H1 (cell line): ENCODE measurements at regions not wholly inside any gene's neighbourhood (a gene's known extent, or its start where the extent isn't known, plus 50 kb on each side); places are given as distances from the start of the nearest gene placed in this dataset.

ENCODE experiments used
- CTCF ChIA-PET: fragments of 300-600 bp; sonication (Branson Sonifier 250); formaldehyde crosslinking; loops from one replicate; lab custom pipeline; 2021; ENCODE audit not compliant: partially characterized antibody; lab: Charles Lee
- POLR2A ChIA-PET: fragments of 300-600 bp; sonication (Branson Sonifier 250); formaldehyde crosslinking; loops from one replicate; lab custom pipeline; 2021; ENCODE audit warnings: inconsistent platforms; ENCODE audit not compliant: partially characterized antibody; lab: Charles Lee
- DNase-seq, 2 experiments: peaks; one replicate each; pipeline versions ENCODE4 v3.0.0 to v3.0.0-alpha.2; 2010 to 2022; ENCODE audit warnings: low spot score in 2 of 2, low read depth in 1 of 2, mixed read lengths in 1 of 2
- FAIRE-seq: peaks from 2 replicates; lab custom pipeline; 2011; peaks lifted over from hg19 to GRCh38; lab: Jason Lieb, UNC
- H2AFZ ChIP-seq: 2 replicates; pipeline ENCODE4 v1.8.1; 2012; ENCODE audit warnings: low read length, inconsistent platforms
- H2AK5ac ChIP-seq: 2 replicates; pipeline ENCODE4 v1.6.1; 2013; ENCODE audit warnings: low read depth, low read length
- H2BK120ac ChIP-seq: replicated peaks from 2 replicates; pipeline ENCODE3; 2013; ENCODE audit warnings: low read depth, low read length, inconsistent platforms
- H2BK12ac ChIP-seq: 2 replicates; pipeline ENCODE4 v1.6.1; 2013; ENCODE audit warnings: low read depth, low read length
- H2BK15ac ChIP-seq: 2 replicates; pipeline ENCODE4 v1.6.1; 2013; ENCODE audit warnings: low read length
- H2BK20ac ChIP-seq: 2 replicates; pipeline ENCODE4 v1.6.1; 2013; ENCODE audit warnings: low read length
- H2BK5ac ChIP-seq: 2 replicates; pipeline ENCODE4 v1.6.1; 2013; ENCODE audit warnings: low read depth, low read length
- H3K14ac ChIP-seq: 2 replicates; pipeline ENCODE4 v1.6.1; 2013; ENCODE audit warnings: inconsistent platforms; ENCODE audit not compliant: insufficient read length
- H3K18ac ChIP-seq: 2 replicates; pipeline ENCODE4 v1.6.1; 2013; ENCODE audit warnings: low read length; ENCODE audit errors: extremely low read depth
- H3K23ac ChIP-seq: 2 replicates; pipeline ENCODE4 v1.6.1; 2013; ENCODE audit warnings: inconsistent platforms; ENCODE audit not compliant: insufficient read length
- H3K23me2 ChIP-seq: 2 replicates; pipeline ENCODE4 v1.6.1; 2013; ENCODE audit warnings: low read depth, low read length
- H3K27ac ChIP-seq: 2 replicates; pipeline ENCODE4 v1.6.1; 2011; ENCODE audit warnings: low read depth, low read length, inconsistent platforms
- H3K27me3 ChIP-seq, 4 experiments: replicated peaks in 1 of 4; 1 replicate in 1 of 4; 2 replicates in 3 of 4; pipeline versions ENCODE4 v1.6.1 to v1.8.1; 2011 to 2013; ENCODE audit warnings: low read length in 3 of 4, mild to moderate bottlenecking in 3 of 4, inconsistent platforms in 2 of 4, mixed read lengths in 2 of 4, moderate library complexity in 1 of 4; ENCODE audit not compliant: control insufficient read depth in 3 of 4, insufficient read depth in 3 of 4; ENCODE audit errors: extremely low read depth in 1 of 4
- H3K36me3 ChIP-seq, 4 experiments: 2 replicates each; pipeline versions ENCODE4 v1.6.1 to v1.8.1; 2011 to 2013; ENCODE audit warnings: mild to moderate bottlenecking in 4 of 4, low read length in 3 of 4, moderate library complexity in 2 of 4, control low read depth in 1 of 4, inconsistent platforms in 1 of 4; ENCODE audit not compliant: insufficient read depth in 4 of 4, control insufficient read depth in 2 of 4
- H3K4ac ChIP-seq: replicated peaks from 2 replicates; pipeline ENCODE3; 2013; ENCODE audit warnings: low read length, low read depth, mixed read lengths, inconsistent platforms; ENCODE audit not compliant: insufficient read length
- H3K4me1 ChIP-seq, 4 experiments: replicated peaks in 1 of 4; 1 replicate in 1 of 4; 2 replicates in 3 of 4; pipeline versions ENCODE4 v1.6.1 to v1.8.1; 2011 to 2013; ENCODE audit warnings: low read length in 3 of 4, inconsistent platforms in 2 of 4, mixed read lengths in 1 of 4; ENCODE audit not compliant: insufficient read depth in 4 of 4, control insufficient read depth in 3 of 4
- H3K4me2 ChIP-seq, 2 experiments: 2 replicates each; pipeline versions ENCODE4 v1.6.1 to v1.8.1; 2011 to 2013; ENCODE audit warnings: low read depth in 2 of 2, low read length in 2 of 2, control low read depth in 1 of 2, inconsistent platforms in 1 of 2, mild to moderate bottlenecking in 1 of 2; ENCODE audit not compliant: insufficient read depth in 1 of 2
- H3K4me3 ChIP-seq, 4 experiments: fragments of 200-600, 300-600 bp in 1 of 4; sonication (generic), shearing (Covaris generic), sonication (Bioruptor Twin) in 1 of 4; 2 replicates each; pipeline versions ENCODE4 v1.5.1 to v1.8.1; 2011 to 2016; ENCODE audit warnings: low read length in 4 of 4, low read depth in 3 of 4, control low read depth in 2 of 4, inconsistent platforms in 2 of 4, mild to moderate bottlenecking in 2 of 4, mixed read lengths in 1 of 4, moderate library complexity in 1 of 4; ENCODE audit not compliant: insufficient read depth in 2 of 4; ENCODE audit errors: extremely low read depth in 1 of 4
- H3K56ac ChIP-seq: replicated peaks from 2 replicates; pipeline ENCODE3; 2013; ENCODE audit warnings: low read depth, mild to moderate bottlenecking, mixed read lengths, low read length, inconsistent platforms; ENCODE audit not compliant: insufficient read length
- H3K79me1 ChIP-seq: 2 replicates; pipeline ENCODE4 v1.6.1; 2013; ENCODE audit warnings: low read depth, low read length, control low read depth
- H3K79me2 ChIP-seq, 2 experiments: 2 replicates each; pipeline versions ENCODE4 v1.6.1 to v1.8.1; 2012 to 2013; ENCODE audit warnings: low read length in 2 of 2, mild to moderate bottlenecking in 2 of 2, inconsistent platforms in 1 of 2; ENCODE audit not compliant: insufficient read depth in 2 of 2, control insufficient read depth in 1 of 2
- H3K9ac ChIP-seq, 4 experiments: replicated peaks in 1 of 4; 1 replicate in 1 of 4; 2 replicates in 3 of 4; pipeline versions ENCODE4 v1.6.1 to v1.8.1; 2011 to 2013; ENCODE audit warnings: low read depth in 3 of 4, low read length in 3 of 4, control low read depth in 2 of 4, mild to moderate bottlenecking in 2 of 4, moderate library complexity in 2 of 4, inconsistent platforms in 1 of 4; ENCODE audit errors: extremely low read depth in 1 of 4
- H3K9me3 ChIP-seq, 2 experiments: 2 replicates each; pipeline versions ENCODE4 v1.6.1 to v1.8.1; 2012 to 2013; ENCODE audit warnings: mild to moderate bottlenecking in 2 of 2, moderate library complexity in 2 of 2, control low read depth in 1 of 2, inconsistent platforms in 1 of 2, low read depth in 1 of 2, low read length in 1 of 2, mixed read lengths in 1 of 2; ENCODE audit not compliant: insufficient read depth in 2 of 2
- H4K20me1 ChIP-seq, 2 experiments: replicated peaks in 1 of 2; 2 replicates each; pipeline versions ENCODE3 to v1.8.1; 2011 to 2013; ENCODE audit warnings: inconsistent platforms in 2 of 2, low read length in 2 of 2, mild to moderate bottlenecking in 1 of 2; ENCODE audit not compliant: insufficient read depth in 2 of 2, control insufficient read depth in 1 of 2
- H4K5ac ChIP-seq: 2 replicates; pipeline ENCODE4 v1.6.1; 2013; ENCODE audit warnings: low read length, low read depth, mixed read lengths, inconsistent platforms; ENCODE audit not compliant: insufficient read length
- H4K8ac ChIP-seq: 2 replicates; pipeline ENCODE4 v1.8.0; 2013; ENCODE audit warnings: mild to moderate bottlenecking, moderate library complexity, low read length, inconsistent platforms; ENCODE audit not compliant: insufficient read depth; ENCODE audit errors: extremely low read depth
- H4K91ac ChIP-seq: replicated peaks from 2 replicates; pipeline ENCODE3; 2013; ENCODE audit warnings: low read length, mixed read lengths, inconsistent platforms; ENCODE audit not compliant: insufficient read length
- ASH2L ChIP-seq: fragments of 200-600, 300-600 bp; sonication (generic); IDR thresholded peaks from one replicate; pipeline ENCODE4 v1.7.1; 2017; ENCODE audit warnings: low read length
- BRCA1 ChIP-seq: IDR thresholded peaks from 2 replicates; pipeline ENCODE4 v1.6.1; 2012; ENCODE audit warnings: low read depth, low read length, improper control_type of control experiment
- CBX5 ChIP-seq: fragments of 300-800, 300-1000 bp; sonication (generic); IDR thresholded peaks from 2 replicates; pipeline ENCODE4 v1.7.1; 2016; ENCODE audit warnings: antibody characterized with exemption, low read length, low read depth
- CEBPB ChIP-seq: IDR thresholded peaks from 2 replicates; pipeline ENCODE4 v1.6.1; 2012; ENCODE audit warnings: low read depth, low read length
- KDM1A ChIP-seq: fragments of 200-600, 300-600 bp; sonication (generic); IDR thresholded peaks from 2 replicates; pipeline ENCODE4 v1.7.1; 2016; ENCODE audit warnings: mild to moderate bottlenecking, low read length, borderline replicate concordance
- MAFK ChIP-seq: IDR thresholded peaks from 2 replicates; pipeline ENCODE4 v1.6.1; 2012; ENCODE audit warnings: low read depth, mild to moderate bottlenecking, improper control_type of control experiment, low read length
- PHF8 ChIP-seq: fragments of 200-600 bp; sonication (generic); conservative IDR thresholded peaks from 2 replicates; pipeline ENCODE4 v1.7.1; 2012; ENCODE audit warnings: low read depth, mild to moderate bottlenecking, inconsistent platforms, low read length, moderate library complexity
- POLR2AphosphoS5 ChIP-seq: IDR thresholded peaks from 2 replicates; pipeline ENCODE4 v1.6.1; 2011; ENCODE audit warnings: low read depth, low read length
- RXRA ChIP-seq: IDR thresholded peaks from 2 replicates; pipeline ENCODE4 v1.6.1; 2011; ENCODE audit warnings: low read depth, mild to moderate bottlenecking, low read length, moderate library complexity; ENCODE audit not compliant: insufficient read depth
- TAF1 ChIP-seq: IDR thresholded peaks from 2 replicates; pipeline ENCODE4 v1.6.1; 2011; ENCODE audit warnings: mild to moderate bottlenecking, low read depth, low read length
- WGBS, 2 experiments: shearing (Covaris generic) in 1 of 2; methylation state at CpG; one replicate each; pipeline versions ENCODE4 v1.1.6 to v1.1.7; 2013 to 2015; ENCODE audit warnings: low lambda C conversion rate in 2 of 2, mixed read lengths in 2 of 2, inconsistent platforms in 1 of 2, low coverage in 1 of 2, missing lambda C conversion rate in 1 of 2; ENCODE audit not compliant: insufficient replicate concordance in 2 of 2, insufficient coverage in 1 of 2, insufficient read length in 1 of 2; ENCODE audit errors: extremely low coverage in 1 of 2, missing lambda C conversion rate in 1 of 2; 5-methylcytosine and 5-hydroxymethylcytosine counted together
- TF ChIP-seq, protein P1 (sequence below): IDR thresholded peaks from 2 replicates; pipeline ENCODE4 v1.6.1; 2012; ENCODE audit warnings: low read length, inconsistent platforms

DNA sequence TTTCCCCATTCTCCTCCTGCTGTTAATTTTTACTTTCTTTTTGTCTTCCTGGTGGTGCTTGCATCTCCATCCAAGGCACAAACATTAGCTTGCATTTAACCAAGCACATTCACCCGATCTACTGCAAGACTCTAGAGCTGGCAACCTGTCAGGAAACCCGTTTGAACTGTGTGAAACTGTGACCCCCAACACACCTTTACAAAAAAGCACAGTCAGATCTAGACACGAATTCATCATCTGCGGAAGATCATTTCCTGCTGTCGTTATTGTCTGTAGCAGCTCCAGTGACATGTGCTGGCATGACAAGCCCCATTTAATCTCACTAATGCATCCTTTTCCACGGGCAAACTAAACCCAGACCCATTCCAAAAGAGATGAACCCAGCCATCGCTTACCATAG, 340.5 kb downstream of the VRK1 start:
- H3K9me3 ChIP-seq, result no peaks in the 10 kb centered on the region
- H2BK12ac ChIP-seq, result no peak overlapping the region
- no peak for TF ChIP-seq CEBPB
- TF ChIP-seq TAF1, result no peak
- TF ChIP-seq POLR2AphosphoS5, result no peak
- TF ChIP-seq ASH2L, result no peak
- TF ChIP-seq, protein P1, sequence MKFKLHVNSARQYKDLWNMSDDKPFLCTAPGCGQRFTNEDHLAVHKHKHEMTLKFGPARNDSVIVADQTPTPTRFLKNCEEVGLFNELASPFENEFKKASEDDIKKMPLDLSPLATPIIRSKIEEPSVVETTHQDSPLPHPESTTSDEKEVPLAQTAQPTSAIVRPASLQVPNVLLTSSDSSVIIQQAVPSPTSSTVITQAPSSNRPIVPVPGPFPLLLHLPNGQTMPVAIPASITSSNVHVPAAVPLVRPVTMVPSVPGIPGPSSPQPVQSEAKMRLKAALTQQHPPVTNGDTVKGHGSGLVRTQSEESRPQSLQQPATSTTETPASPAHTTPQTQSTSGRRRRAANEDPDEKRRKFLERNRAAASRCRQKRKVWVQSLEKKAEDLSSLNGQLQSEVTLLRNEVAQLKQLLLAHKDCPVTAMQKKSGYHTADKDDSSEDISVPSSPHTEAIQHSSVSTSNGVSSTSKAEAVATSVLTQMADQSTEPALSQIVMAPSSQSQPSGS, result no peak
- TF ChIP-seq CBX5, result no peak
- no peak for TF ChIP-seq RXRA
- no peak for TF ChIP-seq BRCA1
- TF ChIP-seq PHF8, result no peak
- no peak for TF ChIP-seq MAFK
- no peak for TF ChIP-seq KDM1A
- WGBS, 2 experiments, result 92% methylated on average over 7 of the region's 7 CpGs; no CpG with 5 or more reads in 1 of the 2 experiments
- CTCF ChIA-PET, result interaction anchor here (1.2 to 2.3 kb wide), 3 partner anchors 33 to 126 kb away, joined by 4 to 12 read pairs (median 5); no protein-coding TSS in a partner anchor
- H4K8ac ChIP-seq, result no peak overlapping the region
- no peak overlapping the region for H3K18ac ChIP-seq
- H3K14ac ChIP-seq, result no peak overlapping the region
- H3K4ac ChIP-seq, result no peak overlapping the region
- H3K9ac ChIP-seq, result no peak overlapping the region
- H2BK15ac ChIP-seq, result no peak overlapping the region
- POLR2A ChIA-PET, result no interaction called here
- no peak overlapping the region for H2BK5ac ChIP-seq
- H3K4me3 ChIP-seq, result no peak overlapping the region
- H3K4me2 ChIP-seq, result no peak overlapping the region
- no peak overlapping the region for H2AFZ ChIP-seq
- DNase-seq (no peak), FAIRE-seq (no peak)
- no peak overlapping the region for H2BK120ac ChIP-seq
- H3K27me3 ChIP-seq, result no peaks in the 10 kb centered on the region
- no peaks in the 10 kb centered on the region for H4K20me1 ChIP-seq
- no peak overlapping the region for H4K5ac ChIP-seq
- no peaks in the 10 kb centered on the region for H3K36me3 ChIP-seq
- no peaks in the 10 kb centered on the region for H3K4me1 ChIP-seq
- H3K27ac ChIP-seq, result no peak overlapping the region
- H2AK5ac ChIP-seq, result no peak overlapping the region
- no peaks in the 10 kb centered on the region for H3K79me2 ChIP-seq
- no peaks in the 10 kb centered on the region for H3K79me1 ChIP-seq
- no peak overlapping the region for H4K91ac ChIP-seq
- peaks cover 11% of the 10 kb centered on the region; the same call in 1 of the 2 replicates for H3K23me2 ChIP-seq
- no peak overlapping the region for H3K23ac ChIP-seq
- H2BK20ac ChIP-seq, result no peak overlapping the region
- no peak overlapping the region for H3K56ac ChIP-seq
